ENCODE measurements at regions not wholly inside any gene's neighbourhood (a gene's known extent, or its start where the extent isn't known, plus 50 kb on each side); places are given as distances from the start of the nearest gene placed in this dataset.

GRCh38 chr14:61139006-61139599 is 142.0 kb downstream of the TMEM30B start:
- TF ChIP-seq CTCF (IDR thresholded peaks at IDR 0.05) (no peak), POLR2A (IDR thresholded peaks at IDR 0.05) (no peak)
